ENCODE measurements at regions not wholly inside any gene's neighbourhood (a gene's known extent, or its start where the extent isn't known, plus 50 kb on each side); places are given as distances from the start of the nearest gene placed in this dataset.

- TF ChIP-seq, protein P1, sequence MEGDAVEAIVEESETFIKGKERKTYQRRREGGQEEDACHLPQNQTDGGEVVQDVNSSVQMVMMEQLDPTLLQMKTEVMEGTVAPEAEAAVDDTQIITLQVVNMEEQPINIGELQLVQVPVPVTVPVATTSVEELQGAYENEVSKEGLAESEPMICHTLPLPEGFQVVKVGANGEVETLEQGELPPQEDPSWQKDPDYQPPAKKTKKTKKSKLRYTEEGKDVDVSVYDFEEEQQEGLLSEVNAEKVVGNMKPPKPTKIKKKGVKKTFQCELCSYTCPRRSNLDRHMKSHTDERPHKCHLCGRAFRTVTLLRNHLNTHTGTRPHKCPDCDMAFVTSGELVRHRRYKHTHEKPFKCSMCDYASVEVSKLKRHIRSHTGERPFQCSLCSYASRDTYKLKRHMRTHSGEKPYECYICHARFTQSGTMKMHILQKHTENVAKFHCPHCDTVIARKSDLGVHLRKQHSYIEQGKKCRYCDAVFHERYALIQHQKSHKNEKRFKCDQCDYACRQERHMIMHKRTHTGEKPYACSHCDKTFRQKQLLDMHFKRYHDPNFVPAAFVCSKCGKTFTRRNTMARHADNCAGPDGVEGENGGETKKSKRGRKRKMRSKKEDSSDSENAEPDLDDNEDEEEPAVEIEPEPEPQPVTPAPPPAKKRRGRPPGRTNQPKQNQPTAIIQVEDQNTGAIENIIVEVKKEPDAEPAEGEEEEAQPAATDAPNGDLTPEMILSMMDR (IDR thresholded peaks at IDR 0.05), result no peak
- TF ChIP-seq REST (IDR thresholded peaks at IDR 0.05; ENCODE audit: insufficient read depth in 1 of 2, low read depth in 2 of 2, low read length in 1 of 2) (no peak), SIN3A (IDR thresholded peaks at IDR 0.05; ENCODE audit: borderline replicate concordance, insufficient read depth, low read depth, low read length) (no peak), POLR2AphosphoS5 (IDR thresholded peaks at IDR 0.05; ENCODE audit: low read depth, low read length) (no peak)
These were observed 811.8 kb upstream of the ADGRL2 start for GRCh38 chr1:80988926-80989325.

Data from Panc1 (cell line).